HG02678 (cell line): ENCODE measurements at regions not wholly inside any gene's neighbourhood (a gene's known extent, or its start where the extent isn't known, plus 50 kb on each side); places are given as distances from the start of the nearest gene placed in this dataset.
"Not testable (repeated sequence)": the region's sequence is repeated elsewhere in the genome, so short reads cannot be mapped to it uniquely, and the experiment has no call there.

ENCODE experiments used
- ATAC-seq: cut with Tn5 transposase; IDR thresholded peaks from one replicate; pipeline ENCODE4 v1.9.1; 2021; ENCODE audit warnings: mild to moderate bottlenecking, moderate library complexity; ENCODE audit not compliant: unreplicated experiment

DNA sequence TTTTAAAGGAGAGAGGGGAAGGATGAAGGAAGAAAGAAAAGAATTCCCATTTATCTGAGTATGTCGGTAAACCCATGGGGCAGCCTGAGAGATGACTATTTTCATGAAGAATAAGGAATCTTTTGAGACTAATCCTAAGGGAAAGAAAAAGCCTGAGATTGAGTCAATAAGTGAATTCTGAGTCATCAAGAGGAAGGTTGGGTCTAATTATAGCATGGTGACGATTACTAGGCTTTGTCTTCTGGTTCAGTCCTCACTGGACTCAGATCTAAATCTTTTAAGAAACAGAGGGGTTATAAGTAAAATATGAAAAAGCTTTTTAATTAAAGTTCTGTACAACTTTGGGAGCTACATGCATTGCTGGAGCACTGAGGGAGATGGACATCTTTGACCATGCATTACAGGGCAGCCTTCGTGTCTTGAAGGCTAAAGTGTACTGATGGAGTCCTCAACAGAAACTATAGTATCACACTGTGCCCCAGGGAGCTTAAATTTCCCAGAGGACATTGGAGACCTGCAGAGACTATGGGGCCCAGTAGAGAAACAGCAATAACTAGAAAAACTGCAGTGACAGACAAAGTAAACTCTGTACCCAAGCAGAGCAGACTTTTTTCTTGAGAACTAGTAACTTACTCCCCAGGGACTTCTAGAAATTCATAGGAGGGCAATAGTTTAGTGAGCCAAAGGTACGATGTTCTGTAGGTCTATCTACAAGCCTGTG is 260.9 kb downstream of the RAD51AP2 start:
- ATAC-seq: no peak

DNA sequence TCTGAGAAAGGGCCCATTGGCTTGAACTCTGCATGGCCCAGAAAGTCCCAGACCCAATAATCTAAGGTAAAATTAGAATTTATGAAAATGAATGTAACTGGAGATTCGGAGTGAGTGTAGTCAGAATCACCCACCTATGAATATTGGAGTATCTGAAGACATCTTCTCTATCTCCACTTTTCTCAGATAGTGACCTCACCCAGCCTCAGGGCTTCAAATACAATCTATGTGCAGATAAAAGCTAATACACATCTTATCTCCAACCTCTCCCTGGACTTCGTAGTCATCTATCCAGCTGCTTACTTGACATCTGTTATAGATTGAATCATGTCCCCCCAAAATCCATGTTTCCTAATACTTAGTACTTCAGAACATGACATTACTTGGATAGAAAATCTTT is 263.2 kb downstream of the RAD51AP2 start:
- no peak for ATAC-seq

DNA sequence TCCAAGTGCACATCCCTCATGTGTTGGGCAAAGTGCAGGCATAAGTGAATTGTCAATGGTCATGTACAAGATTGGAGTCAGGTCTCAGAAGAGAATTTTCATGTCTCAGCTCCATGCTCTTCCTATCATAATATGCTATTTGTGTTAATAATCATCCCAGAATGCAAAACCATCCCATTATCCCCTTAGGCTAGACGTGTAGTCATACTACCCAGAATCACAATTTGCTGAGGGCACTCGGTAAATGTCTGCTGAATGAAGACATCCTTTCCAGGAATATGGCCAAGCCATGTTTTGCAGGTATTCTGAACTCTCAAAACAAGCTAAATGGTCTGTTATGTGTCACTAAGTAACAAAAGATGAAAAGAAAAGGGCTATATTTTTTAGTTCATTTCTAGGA is 263.8 kb downstream of the RAD51AP2 start:
- no peak for ATAC-seq

DNA sequence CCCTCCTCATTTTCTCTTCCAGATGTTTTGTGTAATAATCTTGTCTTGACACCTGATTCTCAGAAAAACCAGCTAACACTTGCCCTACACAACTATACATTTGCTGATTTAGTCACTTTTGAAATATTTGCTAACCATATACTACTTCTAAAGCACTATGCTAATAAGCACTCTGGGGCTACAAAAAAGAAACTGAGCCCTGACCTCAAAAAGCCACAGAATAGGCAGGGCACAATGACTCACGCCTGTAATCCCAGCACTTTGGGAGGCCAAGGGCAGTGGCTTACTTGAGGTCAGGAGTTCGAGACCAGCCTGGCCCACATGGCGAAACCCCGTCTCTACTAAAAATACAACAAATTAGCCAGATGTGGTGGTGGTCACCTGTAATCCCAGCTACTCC is 266.0 kb downstream of the RAD51AP2 start:
- ATAC-seq: no peak

DNA sequence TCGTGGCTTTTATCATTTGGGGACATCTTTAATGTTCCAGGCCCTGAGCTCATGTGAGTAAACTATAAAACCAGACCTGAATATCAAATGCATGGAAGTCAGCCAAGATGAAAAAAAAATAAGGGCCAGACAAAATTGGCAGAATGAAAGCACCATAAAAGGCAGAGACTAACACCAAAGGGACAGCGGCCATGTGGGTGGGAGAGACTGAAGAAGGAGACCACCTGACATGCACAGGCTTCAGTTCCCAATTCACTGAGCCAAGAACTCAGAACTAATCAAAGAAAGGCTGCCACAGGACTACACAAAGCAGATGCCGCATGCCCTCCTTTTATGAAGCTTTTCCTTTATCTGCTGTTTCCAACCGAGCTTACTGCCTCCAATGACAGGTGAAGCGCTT is 267.1 kb downstream of the RAD51AP2 start:
- no peak for ATAC-seq

DNA sequence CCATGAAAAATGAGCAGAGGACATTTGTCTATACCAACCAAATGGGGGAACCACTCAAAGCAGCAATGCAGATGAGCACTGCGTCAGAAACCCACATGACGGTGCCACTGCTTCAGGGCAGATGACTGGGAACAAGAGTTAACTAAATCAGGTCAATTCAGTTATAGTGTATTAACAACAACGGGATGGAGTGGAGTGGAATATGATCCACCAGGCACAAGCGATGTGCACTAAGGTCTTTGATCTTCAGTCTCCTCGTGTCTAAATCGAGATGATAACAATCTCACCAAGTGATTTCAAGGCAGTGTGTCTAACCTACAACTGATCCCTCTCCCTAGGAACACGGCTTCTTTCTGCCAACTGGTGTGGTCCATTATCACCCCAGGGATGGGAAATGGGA is 269.0 kb downstream of the RAD51AP2 start:
- ATAC-seq: no peak

DNA sequence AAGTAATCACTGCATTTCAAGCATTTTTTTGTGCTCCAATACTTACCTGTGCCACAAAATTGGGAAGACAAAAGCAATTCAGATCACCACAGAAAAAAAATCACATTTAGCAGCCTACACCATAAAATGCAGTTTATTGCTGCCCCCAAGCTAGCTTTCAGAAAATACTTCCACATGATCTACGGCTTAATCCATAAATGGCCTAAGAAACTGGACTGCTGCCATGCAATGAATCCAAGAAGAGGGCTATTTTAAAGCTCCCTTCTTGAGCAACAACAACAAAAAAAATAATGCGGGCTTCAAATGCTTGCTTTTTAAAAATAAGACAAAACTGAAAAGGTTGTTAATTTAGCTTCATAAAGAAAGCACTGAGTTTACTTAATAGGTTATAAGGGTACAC is 272.3 kb downstream of the RAD51AP2 start:
- no peak for ATAC-seq

DNA sequence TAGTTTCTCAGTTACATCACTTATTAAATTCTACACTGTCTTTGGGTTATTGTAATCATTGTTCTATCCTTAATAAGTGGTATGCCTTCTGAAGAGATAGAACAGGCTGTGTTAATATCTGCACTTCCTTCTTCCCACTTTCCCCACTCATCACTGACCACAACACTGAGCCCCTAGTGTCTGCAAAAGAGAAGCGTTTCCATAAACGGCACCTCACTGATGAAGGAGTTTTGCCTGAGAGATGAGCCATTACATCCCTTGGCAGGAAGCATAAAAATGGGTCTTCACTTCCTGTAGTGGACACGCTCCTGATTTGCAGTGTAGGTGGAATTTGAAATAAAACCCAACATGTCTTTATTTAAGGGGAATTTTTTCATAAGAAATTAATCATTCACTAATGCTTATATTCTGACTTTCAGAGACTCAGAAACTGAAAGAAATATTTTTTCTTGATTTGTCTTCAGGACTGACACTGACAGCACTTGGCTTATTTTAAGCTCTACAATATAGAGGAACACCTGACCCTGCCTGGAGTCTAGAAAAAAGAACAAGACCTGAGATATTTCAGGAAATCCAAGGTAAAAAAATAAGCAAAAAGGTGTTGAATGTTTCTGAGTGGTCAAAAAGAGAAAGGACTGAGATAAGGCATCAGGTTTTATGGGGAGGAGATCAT is 275.3 kb downstream of the RAD51AP2 start:
- ATAC-seq: no peak

DNA sequence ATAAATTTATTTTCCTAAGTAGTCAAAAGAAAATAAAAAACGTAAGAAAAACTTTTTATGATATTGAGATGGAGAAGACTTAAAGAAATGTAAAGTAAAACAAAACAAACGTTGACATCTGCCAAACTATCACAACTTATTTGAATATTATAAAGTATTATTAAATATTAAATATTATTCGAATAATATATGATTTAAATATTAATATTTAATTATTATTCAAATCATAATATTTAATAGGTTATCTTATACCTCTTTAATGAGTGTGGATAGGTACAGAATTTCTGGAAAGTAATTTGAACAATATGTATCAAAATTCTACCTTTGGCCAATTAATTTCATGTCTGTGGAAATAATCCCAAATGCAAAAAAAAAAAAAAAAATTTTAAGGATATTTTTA is 278.7 kb downstream of the RAD51AP2 start:
- ATAC-seq: no peak

DNA sequence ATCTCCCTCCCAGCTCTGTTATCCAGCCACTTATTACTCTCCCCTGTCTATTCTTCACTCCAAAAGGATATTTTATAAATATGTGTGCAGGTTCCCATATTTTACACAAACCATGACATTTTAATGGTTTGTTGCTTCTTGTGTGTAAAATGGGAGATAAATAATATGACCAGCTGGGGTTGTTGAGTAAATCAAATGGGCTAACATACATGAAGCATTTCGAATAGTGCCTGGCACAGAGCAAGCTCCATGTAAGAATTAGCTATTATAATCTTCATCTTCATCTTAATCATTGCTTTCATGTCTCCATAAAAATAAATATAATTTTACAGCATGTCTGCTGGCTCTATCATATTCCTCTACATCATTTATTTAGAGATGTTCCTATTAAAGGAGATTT is 283.1 kb downstream of the RAD51AP2 start:
- ATAC-seq: no peak

DNA sequence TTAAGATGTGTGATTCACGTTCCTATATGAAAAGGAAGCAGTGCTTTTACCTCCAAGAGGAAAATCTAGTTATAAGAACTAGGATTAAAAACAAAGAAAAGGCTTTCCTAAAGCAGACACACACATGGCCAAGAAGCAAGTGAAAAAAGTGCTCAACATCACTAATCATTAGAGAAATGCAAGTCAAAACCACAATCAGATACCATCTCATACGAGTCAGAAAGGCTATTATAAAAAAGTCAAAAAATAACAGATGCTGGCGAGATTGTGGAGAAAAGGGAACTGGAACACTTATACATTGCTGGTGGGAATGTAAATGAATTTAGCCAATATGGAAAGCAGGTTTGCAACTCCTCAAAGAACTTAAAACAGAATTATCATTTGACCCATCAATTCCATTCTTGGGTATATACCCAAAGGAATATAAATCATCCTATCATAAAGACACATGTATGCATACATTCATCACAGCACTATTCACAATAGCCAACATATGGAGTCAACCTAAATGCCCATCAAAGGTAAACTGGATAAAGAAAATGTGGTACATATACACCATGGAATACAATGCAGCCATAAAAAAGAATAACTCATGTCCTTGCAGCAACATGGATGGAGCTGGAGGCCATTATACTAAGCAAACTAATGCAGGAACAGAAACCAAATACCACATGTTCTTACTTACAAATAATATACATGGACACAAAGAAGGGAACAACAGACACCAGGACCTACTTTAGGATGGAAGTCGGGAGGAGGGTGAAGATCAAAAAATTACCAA is 285.3 kb downstream of the RAD51AP2 start:
- no peak for ATAC-seq

DNA sequence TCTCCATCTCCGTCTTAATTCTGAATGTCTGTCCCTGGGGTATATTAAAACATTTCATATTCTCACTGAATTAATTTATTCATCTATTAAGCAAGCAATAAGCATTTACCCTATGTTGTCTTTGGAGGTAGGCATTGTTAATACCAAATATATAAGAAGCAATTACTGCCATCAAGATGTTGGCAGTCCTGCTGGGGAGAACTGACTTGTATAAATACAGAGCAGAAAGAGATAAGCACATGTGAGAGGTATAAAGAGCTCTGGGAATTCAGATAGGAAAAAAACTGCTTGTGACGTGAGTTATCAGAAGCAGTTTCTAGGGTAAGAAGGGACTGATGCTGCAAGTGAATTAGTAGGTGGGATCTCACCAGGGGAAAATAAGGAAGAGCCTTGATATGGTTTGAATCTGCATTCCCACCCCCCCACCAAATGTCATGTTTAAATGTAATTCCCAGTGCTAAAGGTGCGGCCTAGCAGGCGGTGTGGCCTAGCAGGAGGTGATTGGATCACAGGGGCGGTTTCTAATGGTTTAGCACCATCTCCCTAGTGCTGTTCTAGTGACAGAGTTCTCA is 286.8 kb downstream of the RAD51AP2 start:
- ATAC-seq: no peak

DNA sequence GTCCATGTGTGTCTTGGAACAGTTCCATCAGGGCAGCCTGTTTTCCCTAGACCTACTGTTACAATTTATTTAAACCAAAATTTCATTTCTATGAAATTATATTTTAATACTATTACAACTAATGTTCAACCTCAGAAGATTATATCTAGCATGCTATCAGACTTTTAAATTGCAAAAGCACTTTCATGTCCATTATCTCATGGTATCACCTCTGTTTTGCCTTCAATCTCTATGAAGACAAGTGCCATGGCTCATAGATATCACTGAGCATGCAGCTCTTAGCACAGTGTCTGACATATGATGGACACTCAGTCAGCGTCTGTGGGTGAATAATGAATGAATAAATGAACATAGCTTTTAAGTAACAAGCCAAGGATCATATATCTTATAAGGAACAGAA is 288.8 kb downstream of the RAD51AP2 start:
- ATAC-seq: no peak

DNA sequence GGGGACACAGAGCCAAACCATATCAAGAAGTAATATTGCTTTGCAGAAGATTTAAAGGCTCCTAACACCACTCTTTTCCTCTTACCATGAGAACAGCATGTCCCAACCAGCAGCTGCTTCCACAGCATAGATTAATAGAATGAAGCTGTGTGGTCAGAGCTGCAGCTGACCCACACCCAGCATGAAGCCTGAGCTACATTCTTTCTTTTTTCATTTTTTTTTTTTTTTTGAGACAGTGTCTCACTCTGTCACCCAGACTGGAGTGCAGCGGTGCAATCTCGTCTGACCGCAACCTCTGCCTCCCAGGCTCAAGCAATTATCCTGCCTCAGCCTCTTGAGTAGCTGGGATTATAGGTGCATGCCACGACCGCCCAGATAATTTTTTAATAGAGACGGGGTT is 289.8 kb downstream of the RAD51AP2 start:
- ATAC-seq: no peak

DNA sequence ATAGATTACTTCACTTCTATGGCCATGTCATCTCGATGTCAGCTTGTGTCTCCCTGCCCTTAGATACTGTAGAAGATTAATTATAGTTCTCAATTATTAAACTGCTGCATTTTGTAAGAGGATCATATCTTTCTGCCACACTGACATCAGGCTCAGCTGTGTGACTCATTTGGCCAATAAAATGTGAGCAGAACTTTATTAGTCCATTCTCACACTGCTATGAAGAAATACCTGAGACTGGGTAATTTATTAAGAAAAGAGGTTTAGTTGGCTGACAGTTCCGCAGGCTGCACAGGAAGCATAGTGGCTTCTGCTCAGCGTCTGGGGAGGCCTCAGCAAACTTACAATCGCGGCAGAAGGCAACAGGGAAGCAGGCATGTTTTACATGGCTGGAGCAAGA is 290.4 kb downstream of the RAD51AP2 start:
- ATAC-seq: no peak

DNA sequence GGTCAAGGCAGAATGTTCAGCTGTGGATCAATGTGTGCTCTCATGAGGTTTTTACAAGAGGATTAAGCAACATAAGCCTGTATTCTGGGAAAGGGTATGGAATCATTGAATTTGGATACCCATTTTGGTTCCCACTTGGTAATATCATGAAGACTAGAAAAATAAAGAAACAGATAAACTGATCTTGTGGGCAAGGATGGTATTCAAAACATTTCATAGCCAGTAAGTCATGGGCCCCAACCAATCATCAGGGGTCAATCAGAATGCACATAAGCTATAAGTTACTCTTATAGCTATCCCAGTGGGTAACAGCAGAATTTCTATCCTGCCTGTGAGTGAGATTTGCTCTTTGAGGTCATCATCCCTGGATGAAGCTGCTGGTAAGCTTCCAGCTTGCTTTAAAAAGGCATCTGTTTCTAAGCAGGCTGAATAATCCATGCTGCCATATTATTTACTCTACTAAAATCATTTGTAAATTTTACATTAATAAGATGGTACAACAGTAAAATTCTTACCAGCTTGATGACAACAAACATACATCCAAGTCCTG is 291.2 kb downstream of the RAD51AP2 start:
- no peak for ATAC-seq

DNA sequence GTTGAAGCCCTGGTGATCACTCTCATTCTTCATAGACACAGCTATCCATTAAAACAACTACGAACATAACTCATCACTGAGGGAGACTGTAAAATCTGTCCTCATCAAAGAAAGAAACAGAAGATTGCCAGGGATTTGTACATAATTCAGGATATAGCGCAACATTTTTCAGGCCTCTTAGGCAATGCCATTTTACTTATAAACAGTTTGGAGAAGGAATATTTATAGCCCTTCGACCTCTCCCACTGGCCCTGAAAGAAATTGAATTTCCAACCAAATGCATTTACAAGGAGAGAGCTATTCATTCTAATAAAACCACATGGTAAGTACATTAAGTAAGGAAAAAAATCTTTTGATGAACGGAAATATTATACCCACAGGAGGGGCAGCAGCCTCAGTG is 295.0 kb downstream of the RAD51AP2 start:
- no peak for ATAC-seq

DNA sequence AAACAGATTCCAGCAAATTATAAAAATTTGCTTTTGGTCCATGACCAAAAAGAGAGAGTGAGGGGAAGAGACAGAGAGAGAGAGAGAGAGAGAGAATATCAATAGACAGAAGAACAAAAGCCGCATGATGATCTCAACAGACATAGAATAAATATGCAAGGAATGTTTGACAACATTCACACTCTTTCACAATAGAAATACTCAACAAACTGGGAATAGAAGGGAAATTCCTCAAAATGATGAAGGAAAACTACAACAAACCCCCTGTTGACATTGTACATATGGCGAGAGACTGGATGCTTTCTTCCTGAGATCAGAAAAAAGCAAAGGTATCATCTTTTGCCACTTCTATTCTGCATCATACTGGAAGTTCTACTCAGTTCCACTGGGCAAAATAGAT is 309.7 kb downstream of the RAD51AP2 start:
- no peak for ATAC-seq

DNA sequence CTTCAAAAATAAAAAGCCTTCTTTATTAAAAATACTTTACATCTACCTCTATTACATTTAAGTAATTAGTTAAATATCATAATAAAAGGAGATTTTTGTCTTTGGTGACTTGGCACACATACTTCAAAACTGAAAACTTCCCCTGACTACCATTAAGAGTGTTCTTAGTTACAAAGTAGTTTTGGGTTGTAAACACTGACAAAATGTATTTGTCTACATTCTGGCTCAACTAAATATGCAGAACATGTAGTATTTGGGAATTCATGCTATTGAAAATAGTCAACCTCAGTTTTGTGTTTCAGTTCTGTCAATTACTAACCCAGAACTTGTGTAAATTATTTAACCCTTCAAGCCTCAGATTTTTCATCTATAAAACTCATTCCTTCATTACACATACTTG is 311.5 kb downstream of the RAD51AP2 start:
- no peak for ATAC-seq

DNA sequence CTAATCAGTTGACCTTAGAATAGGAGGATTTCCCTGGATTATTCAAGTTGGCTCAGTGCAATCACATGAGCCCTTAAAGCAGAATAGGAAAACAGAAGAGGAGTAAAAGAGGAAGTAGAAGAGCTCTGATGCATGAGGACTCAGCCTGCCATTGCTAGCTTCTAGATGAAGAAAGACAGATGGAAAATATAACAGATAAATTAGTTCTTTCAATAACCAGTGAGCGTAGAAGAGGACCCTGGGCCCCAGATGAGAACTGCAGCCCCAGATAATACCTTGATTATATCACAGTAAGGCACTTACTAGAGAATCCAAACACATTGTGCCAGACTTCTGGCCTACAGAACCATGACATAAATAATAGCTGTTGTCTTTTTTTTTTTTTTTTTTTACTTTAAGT is 314.0 kb downstream of the RAD51AP2 start:
- ATAC-seq: not testable (repeated sequence)

DNA sequence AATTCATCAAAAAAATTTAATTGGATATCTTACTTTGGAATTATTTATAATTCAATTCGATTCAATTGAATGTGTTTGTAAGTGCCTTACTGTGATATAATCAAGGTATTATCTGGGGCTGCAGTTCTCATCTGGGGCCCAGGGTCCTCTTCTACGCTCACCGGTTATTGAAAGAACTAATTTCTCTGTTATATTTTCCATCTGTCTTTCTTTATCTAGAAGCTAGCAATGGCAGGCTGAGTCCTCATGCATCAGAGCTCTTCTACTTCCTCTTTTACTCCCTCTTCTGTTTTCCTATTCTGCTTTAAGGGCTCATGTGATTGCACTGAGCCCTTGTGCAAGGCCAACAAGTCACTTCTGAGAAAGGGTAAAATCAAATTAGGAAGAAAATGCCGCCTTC is 315.6 kb downstream of the RAD51AP2 start:
- peak; percentile 94 for ATAC-seq
